Common myeloid progenitor, CD34-positive (primary cell): ENCODE measurements at regions not wholly inside any gene's neighbourhood (a gene's known extent, or its start where the extent isn't known, plus 50 kb on each side); places are given as distances from the start of the nearest gene placed in this dataset.

Experiments
- CTCF ChIA-PET: fragments of 350-600 bp; sonication (Branson Sonifier 250); formaldehyde crosslinking; loops from one replicate; lab custom pipeline; 2021; ENCODE audit warnings: antibody characterized with exemption; lab: Charles Lee
- POLR2A ChIA-PET: fragments of 350-600 bp; sonication (Branson Sonifier 250); formaldehyde crosslinking; loops from one replicate; lab custom pipeline; 2021; ENCODE audit warnings: antibody characterized with exemption; lab: Charles Lee
- DNase-seq, 3 donors: peaks; one replicate each; pipeline versions ENCODE4 v3.0.0 to v3.0.0-alpha.2; 2013
- H3K27ac ChIP-seq, 2 experiments: 1 replicate in 1 of 2; 2 replicates in 1 of 2; pipeline ENCODE4 v1.7.0; 2013; ENCODE audit warnings: inconsistent platforms in 2 of 2, low read length in 2 of 2, mild to moderate bottlenecking in 2 of 2, low read depth in 1 of 2, moderate library complexity in 1 of 2; ENCODE audit not compliant: severe bottlenecking in 2 of 2, insufficient read depth in 1 of 2, poor library complexity in 1 of 2
- H3K27me3 ChIP-seq, 5 experiments: replicated peaks in 2 of 5; 1 replicate in 3 of 5; 2 replicates in 2 of 5; pipeline versions ENCODE4 v1.6.1 to v1.7.0; 2013; ENCODE audit warnings: low read length in 4 of 5, mild to moderate bottlenecking in 2 of 5, moderate library complexity in 2 of 5, inconsistent platforms in 1 of 5; ENCODE audit not compliant: insufficient read depth in 5 of 5, control insufficient read depth in 4 of 5
- H3K36me3 ChIP-seq, 4 experiments: 1 replicate in 2 of 4; 2 replicates in 2 of 4; pipeline versions ENCODE4 v1.6.1 to v1.7.0; 2013; ENCODE audit warnings: low read length in 3 of 4, control low read depth in 1 of 4, mild to moderate bottlenecking in 1 of 4; ENCODE audit not compliant: control insufficient read depth in 4 of 4, insufficient read depth in 4 of 4
- H3K4me1 ChIP-seq, 4 experiments: 1 replicate in 3 of 4; 2 replicates in 1 of 4; pipeline versions ENCODE4 v1.6.1 to v1.7.1; 2013; ENCODE audit warnings: low read length in 3 of 4, mild to moderate bottlenecking in 3 of 4, control low read depth in 1 of 4, inconsistent platforms in 1 of 4, moderate library complexity in 1 of 4; ENCODE audit not compliant: control insufficient read depth in 4 of 4, insufficient read depth in 4 of 4; ENCODE audit errors: control extremely low read depth in 1 of 4
- H3K4me3 ChIP-seq, 7 experiments: 1 replicate in 4 of 7; 2 replicates in 3 of 7; pipeline versions ENCODE4 v1.5.1 to v1.7.0; 2013; ENCODE audit warnings: mild to moderate bottlenecking in 7 of 7, low read length in 6 of 7, moderate library complexity in 6 of 7, inconsistent platforms in 2 of 7, low read depth in 2 of 7, control low read depth in 1 of 7; ENCODE audit not compliant: insufficient read depth in 4 of 7, control insufficient read depth in 1 of 7; ENCODE audit errors: extremely low read depth in 1 of 7
- H3K9me3 ChIP-seq, 5 experiments: 1 replicate in 4 of 5; 2 replicates in 1 of 5; pipeline versions ENCODE4 v1.6.1 to v1.7.1; 2013; ENCODE audit warnings: low read length in 4 of 5, mild to moderate bottlenecking in 2 of 5, inconsistent platforms in 1 of 5, low read depth in 1 of 5, moderate library complexity in 1 of 5; ENCODE audit not compliant: control insufficient read depth in 4 of 5, insufficient read depth in 2 of 5; ENCODE audit errors: control extremely low read depth in 1 of 5
- WGBS: methylation state at CpG from one replicate; pipeline ENCODE4 v1.1.5; 2013; ENCODE audit not compliant: insufficient coverage; 5-methylcytosine and 5-hydroxymethylcytosine counted together

DNA sequence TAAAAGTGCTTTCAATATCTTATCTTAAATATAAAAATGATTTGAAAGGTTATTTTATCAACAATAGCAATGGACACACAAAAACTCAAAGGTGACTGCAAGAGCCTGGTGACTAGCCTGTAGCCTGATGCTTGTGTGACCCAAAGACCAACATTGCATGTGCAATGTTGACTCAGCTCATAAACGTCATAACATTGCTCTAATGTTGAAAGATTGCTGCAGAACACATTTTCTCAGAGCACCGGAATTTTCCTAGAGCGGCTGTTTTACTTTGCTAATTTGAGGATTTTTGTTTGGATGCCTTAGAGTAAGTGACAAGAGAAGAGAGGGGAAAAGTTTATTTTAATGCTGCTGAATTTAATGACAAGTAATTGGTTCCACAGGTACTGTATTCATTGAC lies 107.1 kb downstream of the RAB18 start:
- Histone ChIP-seq H3K4me3 (no peak overlapping the region), H3K36me3 (no peaks in the 10 kb centered on the region), H3K27ac (no peak overlapping the region), H3K4me1 (no peaks in the 10 kb centered on the region), H3K27me3 (peaks cover 0 to 2% (median 0%) of the 10 kb centered on the region in 5 experiments), H3K9me3 (no peaks in the 10 kb centered on the region)
- ChIA-PET CTCF (no interaction called here), POLR2A (no interaction called here)
- no peak for DNase-seq
- 88% methylated on average over 1 of the region's 3 CpGs for WGBS

DNA sequence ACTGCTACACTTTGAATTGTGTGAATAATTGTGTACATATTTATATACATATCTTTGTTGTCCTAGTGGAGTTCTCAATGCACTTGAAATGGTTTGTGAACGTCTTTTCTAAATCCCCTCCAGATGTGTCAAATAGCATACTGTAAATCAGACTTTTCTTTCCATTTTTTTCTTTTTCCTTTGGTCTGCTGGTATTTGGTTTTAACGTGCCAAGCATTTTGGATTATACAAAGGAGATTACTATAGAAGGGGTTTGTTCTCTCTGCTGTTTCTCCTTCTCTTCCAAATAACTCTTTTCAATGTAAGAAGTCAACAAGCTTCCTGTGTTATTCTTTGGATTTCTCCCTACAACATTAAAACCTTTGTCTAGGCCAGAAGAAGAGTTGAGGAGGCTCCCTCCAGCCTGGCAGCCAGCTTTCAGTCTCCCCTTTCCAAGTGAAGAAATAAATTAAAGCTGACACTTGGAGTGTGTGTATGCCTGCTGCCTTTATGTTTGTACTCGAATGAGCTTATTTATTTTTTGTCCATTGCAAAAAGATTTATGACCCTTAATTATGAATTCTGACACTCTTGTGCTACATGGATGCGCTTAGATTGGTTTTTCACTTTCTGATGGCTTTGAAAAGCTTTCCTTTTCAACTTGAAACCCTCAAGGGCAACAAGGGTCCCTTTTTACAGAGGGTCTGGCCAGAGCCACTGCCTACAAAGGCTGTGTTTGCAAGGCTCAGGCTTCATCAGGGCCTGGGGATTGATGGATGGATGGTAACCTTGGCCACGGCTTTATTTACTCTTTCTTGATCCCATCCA lies 107.8 kb downstream of the RAB18 start:
- WGBS, result 84% methylated on average over 3 of the region's 5 CpGs
- no peaks in the 10 kb centered on the region for H3K9me3 ChIP-seq
- peaks cover 0 to 2% (median 0%) of the 10 kb centered on the region in 5 experiments for H3K27me3 ChIP-seq
- POLR2A ChIA-PET, result no interaction called here
- DNase-seq, result no peak
- no peaks in the 10 kb centered on the region for H3K36me3 ChIP-seq
- no peak overlapping the region for H3K4me3 ChIP-seq
- CTCF ChIA-PET, result no interaction called here
- H3K4me1 ChIP-seq, result no peaks in the 10 kb centered on the region
- H3K27ac ChIP-seq, result no peak overlapping the region

DNA sequence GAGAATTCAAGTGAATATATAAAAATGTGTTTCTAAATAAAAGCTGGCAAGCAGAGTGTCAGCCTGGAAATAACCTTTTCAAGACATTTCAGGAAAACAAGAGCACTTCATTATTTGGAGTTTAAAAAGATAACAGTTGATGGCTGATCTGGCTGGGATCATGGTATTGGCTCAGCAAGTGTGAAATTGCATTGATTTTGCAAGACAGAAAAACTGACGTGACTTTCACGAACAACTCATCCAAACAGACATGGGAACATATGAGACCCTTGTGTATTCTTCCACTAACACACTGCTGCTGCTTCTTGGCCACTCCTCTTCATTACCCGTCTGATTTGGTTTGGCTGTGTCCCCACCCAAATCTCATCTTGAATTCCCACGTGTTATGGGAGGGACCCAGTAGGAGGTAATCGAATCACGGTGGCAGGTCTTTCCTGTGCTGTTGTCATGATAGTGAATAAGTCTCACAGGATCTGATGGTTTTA lies 108.5 kb downstream of the RAB18 start:
- no peak overlapping the region for H3K27ac ChIP-seq
- ChIA-PET CTCF (no interaction called here), POLR2A (no interaction called here)
- peaks cover 0 to 2% (median 0%) of the 10 kb centered on the region in 5 experiments for H3K27me3 ChIP-seq
- 98% methylated on average over 4 of the region's 6 CpGs for WGBS
- DNase-seq, result no peak
- no peaks in the 10 kb centered on the region for H3K36me3 ChIP-seq
- no peak overlapping the region for H3K4me3 ChIP-seq
- H3K9me3 ChIP-seq, result no peaks in the 10 kb centered on the region
- no peaks in the 10 kb centered on the region for H3K4me1 ChIP-seq

DNA sequence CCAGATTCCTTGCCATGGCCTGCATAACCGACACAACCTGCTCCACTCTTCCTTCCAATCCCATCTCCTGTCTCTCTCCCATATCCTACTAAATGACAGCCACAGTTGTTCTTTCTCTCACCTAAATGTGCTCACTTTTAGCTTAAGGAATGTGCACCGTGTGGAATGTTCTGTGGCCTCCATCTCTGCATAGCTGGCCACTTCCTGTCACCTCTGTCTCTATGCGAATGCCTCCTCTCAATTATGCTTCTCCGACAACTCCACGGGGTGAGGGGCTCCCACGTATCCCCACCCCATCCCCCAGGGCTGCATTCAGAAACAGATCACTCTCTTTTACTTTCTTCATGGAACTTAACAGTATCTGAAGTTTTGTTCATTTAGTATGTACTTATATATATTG lies 110.7 kb downstream of the RAB18 start:
- Histone ChIP-seq H3K27me3 (peaks cover 0 to 2% (median 0%) of the 10 kb centered on the region in 5 experiments), H3K36me3 (no peaks in the 10 kb centered on the region), H3K4me1 (no peaks in the 10 kb centered on the region), H3K27ac (no peak overlapping the region), H3K4me3 (no peak overlapping the region), H3K9me3 (peaks cover 0 to 5% (median 0%) of the 10 kb centered on the region in 5 experiments)
- whole genome bisulfite sequencing, result 83% methylated on average over 3 of the region's 6 CpGs
- no peak for DNase-seq
- ChIA-PET CTCF (no interaction called here), POLR2A (no interaction called here)

DNA sequence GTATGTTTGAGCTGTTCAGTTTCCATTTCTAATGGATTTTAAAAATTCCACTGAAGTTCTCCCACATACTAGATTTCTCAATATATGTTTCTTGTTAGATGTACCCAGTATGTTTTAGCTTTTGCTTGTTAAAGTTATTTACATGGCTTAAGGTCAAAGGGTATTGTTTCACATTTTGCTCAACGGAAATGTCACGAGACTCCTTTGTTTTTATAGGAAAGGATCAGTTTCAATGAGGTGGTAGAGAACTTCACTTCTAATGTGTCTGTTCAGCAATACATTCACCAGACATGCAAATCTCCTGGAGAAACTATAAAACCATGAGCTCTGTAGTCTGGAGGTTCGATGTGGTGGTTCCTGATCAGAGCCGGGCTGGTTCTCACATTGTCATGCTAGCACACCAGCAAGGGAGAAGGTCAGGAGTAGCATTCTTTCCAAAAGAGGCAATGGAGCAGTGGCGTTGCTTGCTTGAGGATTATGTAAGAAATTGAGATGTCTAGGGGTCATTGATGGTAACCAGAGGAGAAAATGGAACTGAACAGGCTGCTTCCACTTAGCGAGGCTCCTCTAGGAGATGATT lies 114.0 kb downstream of the RAB18 start:
- Histone ChIP-seq H3K27ac (no peak overlapping the region), H3K4me1 (no peaks in the 10 kb centered on the region), H3K36me3 (no peaks in the 10 kb centered on the region), H3K4me3 (no peak overlapping the region), H3K9me3 (peaks cover 0 to 5% (median 0%) of the 10 kb centered on the region in 5 experiments), H3K27me3 (peaks cover 0 to 2% (median 0%) of the 10 kb centered on the region in 5 experiments)
- DNase-seq, result no peak
- ChIA-PET POLR2A (no interaction called here), CTCF (no interaction called here)
- WGBS, result 97% methylated on average over 5 of the region's 6 CpGs

DNA sequence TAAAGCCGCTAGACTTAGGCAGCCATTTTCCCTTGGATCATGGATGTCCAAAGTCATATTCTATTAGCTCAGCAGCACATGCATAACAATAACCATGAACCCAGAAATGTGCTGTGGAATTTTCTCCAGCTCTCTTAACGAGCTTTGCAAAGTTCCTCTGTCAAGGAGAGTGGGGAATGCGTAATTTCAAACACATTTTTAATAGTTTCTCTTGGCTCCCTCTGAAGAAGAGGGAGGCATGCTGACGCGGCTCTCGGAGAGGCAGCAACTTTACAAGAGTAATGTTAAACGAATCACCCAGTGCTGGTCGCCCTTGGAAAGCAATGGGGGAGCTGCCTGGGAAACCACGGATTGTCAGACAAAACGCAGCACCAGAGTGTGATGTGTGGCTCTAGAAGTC lies 114.8 kb downstream of the RAB18 start:
- no peak overlapping the region for H3K4me3 ChIP-seq
- no peaks in the 10 kb centered on the region for H3K4me1 ChIP-seq
- CTCF ChIA-PET, result no interaction called here
- no peak overlapping the region for H3K27ac ChIP-seq
- POLR2A ChIA-PET, result no interaction called here
- peaks cover 0 to 5% (median 0%) of the 10 kb centered on the region in 5 experiments for H3K9me3 ChIP-seq
- no peak for DNase-seq
- 91% methylated on average over 9 of the region's 10 CpGs for WGBS
- peaks cover 0 to 4% (median 0%) of the 10 kb centered on the region in 5 experiments for H3K27me3 ChIP-seq
- H3K36me3 ChIP-seq, result no peaks in the 10 kb centered on the region

DNA sequence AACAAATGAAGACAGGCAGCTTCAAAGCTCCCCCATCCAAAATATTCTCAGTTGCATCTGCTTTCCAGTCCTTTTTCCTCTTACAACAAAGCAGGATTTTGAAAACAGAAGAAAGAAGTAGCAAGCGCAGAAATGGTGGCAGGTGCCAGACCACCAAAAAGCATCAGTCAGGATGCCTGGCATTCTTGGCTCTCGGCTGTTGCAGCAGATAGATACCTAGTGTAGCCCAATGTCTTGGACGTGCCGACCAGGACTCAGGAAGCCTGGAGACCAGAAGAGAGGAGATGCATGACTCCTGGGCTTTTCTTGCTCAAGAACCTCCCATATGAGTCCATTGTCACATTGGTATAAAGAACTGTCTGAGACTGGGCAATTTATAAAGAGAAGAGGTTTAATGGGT lies 115.2 kb downstream of the RAB18 start:
- CTCF ChIA-PET, result no interaction called here
- H3K4me1 ChIP-seq, result no peaks in the 10 kb centered on the region
- peaks cover 0 to 5% (median 0%) of the 10 kb centered on the region in 5 experiments for H3K9me3 ChIP-seq
- H3K36me3 ChIP-seq, result no peaks in the 10 kb centered on the region
- no peak for DNase-seq
- peaks cover 0 to 5% (median 0%) of the 10 kb centered on the region in 5 experiments for H3K27me3 ChIP-seq
- POLR2A ChIA-PET, result no interaction called here
- 97% methylated on average over 4 of the region's 4 CpGs for WGBS
- no peak overlapping the region for H3K27ac ChIP-seq
- no peak overlapping the region for H3K4me3 ChIP-seq
